Liver (tissue), 8 donors: ENCODE measurements at regions not wholly inside any gene's neighbourhood (a gene's known extent, or its start where the extent isn't known, plus 50 kb on each side); places are given as distances from the start of the nearest gene placed in this dataset.

Source experiments
- DNase-seq: peaks from one replicate; pipeline ENCODE4 v3.0.0-alpha.2; 2017; ENCODE audit warnings: low spot score
- H3K27ac ChIP-seq, 2 donors: one replicate each; pipeline ENCODE4 v1.7.0; 2013; ENCODE audit warnings: inconsistent platforms in 2 of 2, low read length in 2 of 2, control low read depth in 1 of 2, low read depth in 1 of 2, mild to moderate bottlenecking in 1 of 2
- H3K27me3 ChIP-seq, 4 donors: one replicate each; pipeline versions ENCODE4 v1.6.1 to v1.7.0; 2013; ENCODE audit warnings: low read length in 3 of 4, inconsistent platforms in 1 of 4, mild to moderate bottlenecking in 1 of 4, moderate library complexity in 1 of 4; ENCODE audit not compliant: control insufficient read depth in 4 of 4, insufficient read depth in 4 of 4
- H3K36me3 ChIP-seq, 4 donors: one replicate each; pipeline versions ENCODE4 v1.6.1 to v1.7.0; 2013; ENCODE audit warnings: low read length in 3 of 4, mild to moderate bottlenecking in 3 of 4, low read depth in 1 of 4, moderate library complexity in 1 of 4; ENCODE audit not compliant: control insufficient read depth in 4 of 4, insufficient read depth in 3 of 4
- H3K4me1 ChIP-seq, 4 donors: one replicate each; pipeline versions ENCODE4 v1.6.1 to v1.7.0; 2013; ENCODE audit warnings: low read length in 3 of 4, mild to moderate bottlenecking in 3 of 4, moderate library complexity in 1 of 4; ENCODE audit not compliant: control insufficient read depth in 4 of 4, insufficient read depth in 4 of 4
- H3K4me3 ChIP-seq, 3 donors: one replicate each; pipeline versions ENCODE4 v1.6.1 to v1.7.0; 2013; ENCODE audit warnings: low read length in 3 of 3, control low read depth in 1 of 3, low read depth in 1 of 3, mild to moderate bottlenecking in 1 of 3
- H3K9ac ChIP-seq, 2 donors: one replicate each; pipeline ENCODE4 v1.7.0; 2013; ENCODE audit warnings: low read length in 2 of 2, mild to moderate bottlenecking in 2 of 2, moderate library complexity in 2 of 2, control low read depth in 1 of 2, low read depth in 1 of 2
- H3K9me3 ChIP-seq, 4 donors: one replicate each; pipeline versions ENCODE4 v1.6.1 to v1.7.0; 2013; ENCODE audit warnings: low read length in 3 of 4; ENCODE audit not compliant: control insufficient read depth in 4 of 4
- EGR1 ChIP-seq, 2 donors: IDR thresholded peaks; 2 replicates each; pipeline ENCODE4 v1.6.1; 2016 to 2018; ENCODE audit warnings: antibody characterized with exemption in 2 of 2, low read depth in 2 of 2
- FOXA1 ChIP-seq: IDR thresholded peaks from 2 replicates; pipeline ENCODE4 v1.6.1; 2016; ENCODE audit warnings: antibody characterized with exemption
- FOXA2 ChIP-seq: IDR thresholded peaks from 2 replicates; pipeline ENCODE4 v1.6.1; 2016; ENCODE audit warnings: antibody characterized with exemption
- GABPA ChIP-seq, 2 donors: IDR thresholded peaks in 1 of 2; conservative IDR thresholded peaks in 1 of 2; 2 replicates each; pipeline ENCODE4 v1.6.1; 2016; ENCODE audit warnings: antibody characterized with exemption in 2 of 2, mild to moderate bottlenecking in 1 of 2, moderate library complexity in 1 of 2
- HNF4A ChIP-seq, 2 donors: conservative IDR thresholded peaks; 2 replicates each; pipeline ENCODE4 v1.6.1; 2016; ENCODE audit warnings: antibody characterized with exemption in 2 of 2, mild to moderate bottlenecking in 2 of 2
- HNF4G ChIP-seq: IDR thresholded peaks from 2 replicates; pipeline ENCODE4 v1.6.1; 2016; ENCODE audit warnings: antibody characterized with exemption
- JUND ChIP-seq, 2 donors: IDR thresholded peaks; 2 replicates each; pipeline ENCODE4 v1.6.1; 2016; ENCODE audit warnings: antibody characterized with exemption in 2 of 2
- NR2F2 ChIP-seq: IDR thresholded peaks from 2 replicates; pipeline ENCODE4 v1.6.1; 2016; ENCODE audit warnings: antibody characterized with exemption
- RAD21 ChIP-seq, 2 donors: IDR thresholded peaks; 2 replicates each; pipeline ENCODE4 v1.6.1; 2016; ENCODE audit warnings: antibody characterized with exemption in 2 of 2, mild to moderate bottlenecking in 2 of 2
- RXRA ChIP-seq, 2 donors: IDR thresholded peaks; 2 replicates each; pipeline ENCODE4 v1.6.1; 2017 to 2018; ENCODE audit warnings: antibody characterized with exemption in 2 of 2, mild to moderate bottlenecking in 1 of 2
- SP1 ChIP-seq: IDR thresholded peaks from 2 replicates; pipeline ENCODE4 v1.6.1; 2018; ENCODE audit warnings: antibody characterized with exemption, mild to moderate bottlenecking
- TAF1 ChIP-seq: conservative IDR thresholded peaks from 2 replicates; pipeline ENCODE4 v1.6.1; 2016; ENCODE audit warnings: antibody characterized with exemption, mild to moderate bottlenecking
- YY1 ChIP-seq: IDR thresholded peaks from 2 replicates; pipeline ENCODE4 v1.6.1; 2016; ENCODE audit warnings: antibody characterized with exemption, mild to moderate bottlenecking
- WGBS: extraction: QIAGEN DNeasy Blood & Tissue Kit; methylation state at CpG from one replicate; pipeline ENCODE4 v1.1.7; 2013; 5-methylcytosine and 5-hydroxymethylcytosine counted together
- TF ChIP-seq, protein P1 (sequence below): fragments of 150-350 bp; IDR thresholded peaks from 2 replicates; pipeline ENCODE4 v1.5.1; 2017; ENCODE audit warnings: improper control_type of control experiment, low read depth, low read length; ENCODE audit not compliant: missing input control
- TF ChIP-seq, protein P2 (sequence below): IDR thresholded peaks from 2 replicates; pipeline ENCODE4 v1.6.1; 2016; ENCODE audit warnings: antibody characterized with exemption
- TF ChIP-seq, protein P3 (sequence below): IDR thresholded peaks from 2 replicates; pipeline ENCODE4 v1.6.1; 2016; ENCODE audit warnings: antibody characterized with exemption
- TF ChIP-seq, protein P4 (sequence below): IDR thresholded peaks from 2 replicates; pipeline ENCODE4 v1.6.1; 2016; ENCODE audit warnings: antibody characterized with exemption
- TF ChIP-seq, protein P5 (sequence below): IDR thresholded peaks from 2 replicates; pipeline ENCODE4 v1.6.1; 2016; ENCODE audit warnings: antibody characterized with exemption, mild to moderate bottlenecking
- donor health status: healthy.
- donor health status: healthy.
- donor health status: healthy.
- donor health status: healthy.
- donor health status: healthy.

DNA sequence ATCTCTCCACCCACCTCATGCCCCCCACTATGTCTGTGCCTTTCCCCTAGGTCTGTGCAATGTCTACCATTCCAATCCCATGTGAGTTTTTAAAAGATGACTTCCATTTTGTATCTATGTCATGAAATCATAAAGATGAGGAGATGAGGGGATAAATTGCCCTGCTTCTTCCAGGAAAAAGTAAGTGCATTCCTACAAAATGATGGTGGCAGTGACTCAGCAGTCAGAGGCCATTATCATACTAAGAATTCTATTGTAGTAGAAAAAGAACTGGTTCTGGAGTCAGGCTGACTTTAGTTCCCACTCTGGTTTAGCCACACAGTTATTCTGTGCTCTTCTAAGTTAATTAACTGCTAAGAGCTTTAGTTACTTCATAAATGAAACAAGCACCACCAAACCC is 89.6 kb upstream of the API5 start:
- no peak for DNase-seq
- H3K9ac ChIP-seq: no peak overlapping the region
- H3K9me3 ChIP-seq: no peaks in the 10 kb centered on the region
- H3K4me3 ChIP-seq: no peak overlapping the region
- H3K27me3 ChIP-seq: no peaks in the 10 kb centered on the region
- no peaks in the 10 kb centered on the region for H3K36me3 ChIP-seq
- no peaks in the 10 kb centered on the region for H3K4me1 ChIP-seq
- TF ChIP-seq HNF4A (conservative IDR thresholded peaks at IDR 0.05) (no peak), YY1 (no peak), FOXA1 (no peak), FOXA2 (no peak), NR2F2 (no peak), RAD21 (IDR thresholded peaks at IDR 0.05) (no peak), GABPA (IDR thresholded peaks at IDR 0.05 in 1 of 2, conservative IDR thresholded peaks at IDR 0.05 in 1 of 2) (no peak), SP1 (no peak), JUND (IDR thresholded peaks at IDR 0.05) (no peak), HNF4G (no peak), RXRA (IDR thresholded peaks at IDR 0.05) (no peak), TAF1 (no peak), EGR1 (IDR thresholded peaks at IDR 0.05; ENCODE audit: low read depth in 2 of 2) (no peak)
- TF ChIP-seq, protein P1, sequence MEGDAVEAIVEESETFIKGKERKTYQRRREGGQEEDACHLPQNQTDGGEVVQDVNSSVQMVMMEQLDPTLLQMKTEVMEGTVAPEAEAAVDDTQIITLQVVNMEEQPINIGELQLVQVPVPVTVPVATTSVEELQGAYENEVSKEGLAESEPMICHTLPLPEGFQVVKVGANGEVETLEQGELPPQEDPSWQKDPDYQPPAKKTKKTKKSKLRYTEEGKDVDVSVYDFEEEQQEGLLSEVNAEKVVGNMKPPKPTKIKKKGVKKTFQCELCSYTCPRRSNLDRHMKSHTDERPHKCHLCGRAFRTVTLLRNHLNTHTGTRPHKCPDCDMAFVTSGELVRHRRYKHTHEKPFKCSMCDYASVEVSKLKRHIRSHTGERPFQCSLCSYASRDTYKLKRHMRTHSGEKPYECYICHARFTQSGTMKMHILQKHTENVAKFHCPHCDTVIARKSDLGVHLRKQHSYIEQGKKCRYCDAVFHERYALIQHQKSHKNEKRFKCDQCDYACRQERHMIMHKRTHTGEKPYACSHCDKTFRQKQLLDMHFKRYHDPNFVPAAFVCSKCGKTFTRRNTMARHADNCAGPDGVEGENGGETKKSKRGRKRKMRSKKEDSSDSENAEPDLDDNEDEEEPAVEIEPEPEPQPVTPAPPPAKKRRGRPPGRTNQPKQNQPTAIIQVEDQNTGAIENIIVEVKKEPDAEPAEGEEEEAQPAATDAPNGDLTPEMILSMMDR: no peak
- TF ChIP-seq, protein P2, sequence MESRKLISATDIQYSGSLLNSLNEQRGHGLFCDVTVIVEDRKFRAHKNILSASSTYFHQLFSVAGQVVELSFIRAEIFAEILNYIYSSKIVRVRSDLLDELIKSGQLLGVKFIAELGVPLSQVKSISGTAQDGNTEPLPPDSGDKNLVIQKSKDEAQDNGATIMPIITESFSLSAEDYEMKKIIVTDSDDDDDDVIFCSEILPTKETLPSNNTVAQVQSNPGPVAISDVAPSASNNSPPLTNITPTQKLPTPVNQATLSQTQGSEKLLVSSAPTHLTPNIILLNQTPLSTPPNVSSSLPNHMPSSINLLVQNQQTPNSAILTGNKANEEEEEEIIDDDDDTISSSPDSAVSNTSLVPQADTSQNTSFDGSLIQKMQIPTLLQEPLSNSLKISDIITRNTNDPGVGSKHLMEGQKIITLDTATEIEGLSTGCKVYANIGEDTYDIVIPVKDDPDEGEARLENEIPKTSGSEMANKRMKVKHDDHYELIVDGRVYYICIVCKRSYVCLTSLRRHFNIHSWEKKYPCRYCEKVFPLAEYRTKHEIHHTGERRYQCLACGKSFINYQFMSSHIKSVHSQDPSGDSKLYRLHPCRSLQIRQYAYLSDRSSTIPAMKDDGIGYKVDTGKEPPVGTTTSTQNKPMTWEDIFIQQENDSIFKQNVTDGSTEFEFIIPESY: no peak
- TF ChIP-seq, protein P3, sequence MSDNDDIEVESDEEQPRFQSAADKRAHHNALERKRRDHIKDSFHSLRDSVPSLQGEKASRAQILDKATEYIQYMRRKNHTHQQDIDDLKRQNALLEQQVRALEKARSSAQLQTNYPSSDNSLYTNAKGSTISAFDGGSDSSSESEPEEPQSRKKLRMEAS: no peak
- TF ChIP-seq, protein P4, sequence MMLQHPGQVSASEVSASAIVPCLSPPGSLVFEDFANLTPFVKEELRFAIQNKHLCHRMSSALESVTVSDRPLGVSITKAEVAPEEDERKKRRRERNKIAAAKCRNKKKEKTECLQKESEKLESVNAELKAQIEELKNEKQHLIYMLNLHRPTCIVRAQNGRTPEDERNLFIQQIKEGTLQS: no peak
- TF ChIP-seq, protein P5, sequence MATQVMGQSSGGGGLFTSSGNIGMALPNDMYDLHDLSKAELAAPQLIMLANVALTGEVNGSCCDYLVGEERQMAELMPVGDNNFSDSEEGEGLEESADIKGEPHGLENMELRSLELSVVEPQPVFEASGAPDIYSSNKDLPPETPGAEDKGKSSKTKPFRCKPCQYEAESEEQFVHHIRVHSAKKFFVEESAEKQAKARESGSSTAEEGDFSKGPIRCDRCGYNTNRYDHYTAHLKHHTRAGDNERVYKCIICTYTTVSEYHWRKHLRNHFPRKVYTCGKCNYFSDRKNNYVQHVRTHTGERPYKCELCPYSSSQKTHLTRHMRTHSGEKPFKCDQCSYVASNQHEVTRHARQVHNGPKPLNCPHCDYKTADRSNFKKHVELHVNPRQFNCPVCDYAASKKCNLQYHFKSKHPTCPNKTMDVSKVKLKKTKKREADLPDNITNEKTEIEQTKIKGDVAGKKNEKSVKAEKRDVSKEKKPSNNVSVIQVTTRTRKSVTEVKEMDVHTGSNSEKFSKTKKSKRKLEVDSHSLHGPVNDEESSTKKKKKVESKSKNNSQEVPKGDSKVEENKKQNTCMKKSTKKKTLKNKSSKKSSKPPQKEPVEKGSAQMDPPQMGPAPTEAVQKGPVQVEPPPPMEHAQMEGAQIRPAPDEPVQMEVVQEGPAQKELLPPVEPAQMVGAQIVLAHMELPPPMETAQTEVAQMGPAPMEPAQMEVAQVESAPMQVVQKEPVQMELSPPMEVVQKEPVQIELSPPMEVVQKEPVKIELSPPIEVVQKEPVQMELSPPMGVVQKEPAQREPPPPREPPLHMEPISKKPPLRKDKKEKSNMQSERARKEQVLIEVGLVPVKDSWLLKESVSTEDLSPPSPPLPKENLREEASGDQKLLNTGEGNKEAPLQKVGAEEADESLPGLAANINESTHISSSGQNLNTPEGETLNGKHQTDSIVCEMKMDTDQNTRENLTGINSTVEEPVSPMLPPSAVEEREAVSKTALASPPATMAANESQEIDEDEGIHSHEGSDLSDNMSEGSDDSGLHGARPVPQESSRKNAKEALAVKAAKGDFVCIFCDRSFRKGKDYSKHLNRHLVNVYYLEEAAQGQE: no peak
- no peak overlapping the region for H3K27ac ChIP-seq

DNA sequence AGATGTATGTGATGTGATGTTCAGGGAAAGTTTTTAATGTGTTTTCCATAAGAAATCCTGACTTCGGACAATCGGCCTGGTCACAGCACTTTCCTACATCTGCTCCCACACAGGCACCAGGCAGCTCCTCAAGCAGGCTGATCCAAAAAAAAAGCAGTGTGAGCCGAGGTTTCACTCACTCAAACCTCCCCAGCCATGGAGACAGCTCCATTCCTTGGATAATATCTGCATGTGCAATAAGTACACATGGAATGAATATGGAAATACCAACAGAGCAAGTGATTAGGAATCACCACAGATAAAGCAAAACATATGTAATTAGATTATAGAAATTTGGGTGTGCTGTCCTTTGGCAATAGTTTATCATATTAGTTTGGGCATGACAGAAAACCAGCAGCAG is 88.8 kb upstream of the API5 start:
- Histone ChIP-seq H3K36me3 (no peaks in the 10 kb centered on the region), H3K4me3 (no peak overlapping the region), H3K27me3 (no peaks in the 10 kb centered on the region), H3K4me1 (no peaks in the 10 kb centered on the region), H3K9me3 (no peaks in the 10 kb centered on the region), H3K9ac (no peak overlapping the region), H3K27ac (no peak overlapping the region)
- WGBS: 73% methylated on average over 3 of the region's 3 CpGs
- no peak for DNase-seq
- TF ChIP-seq, protein P5: no peak
- TF ChIP-seq TAF1: no peak
- TF ChIP-seq EGR1 (IDR thresholded peaks at IDR 0.05; ENCODE audit: low read depth in 2 of 2): no peak
- TF ChIP-seq, protein P4: no peak
- TF ChIP-seq, protein P1: no peak
- TF ChIP-seq YY1: no peak
- no peak for TF ChIP-seq RAD21 (IDR thresholded peaks at IDR 0.05)
